ENCODE measurements at regions not wholly inside any gene's neighbourhood (a gene's known extent, or its start where the extent isn't known, plus 50 kb on each side); places are given as distances from the start of the nearest gene placed in this dataset.

GRCh38 chr1:55503663-55504305 lies 288.6 kb upstream of the USP24 start:
- intact Hi-C loops (cut with DNase I): no loop called here
- H3K4me1 ChIP-seq: peaks cover 0 to 38% (median 29%) of the 10 kb centered on the region in 4 donors
- H3K9me3 ChIP-seq: no peaks in the 10 kb centered on the region
- no peak for DNase-seq (ENCODE audit: extremely low spot score)
- no peaks in the 10 kb centered on the region for H3K27me3 ChIP-seq
- no peak for TF ChIP-seq POLR2AphosphoS5 (IDR thresholded peaks at IDR 0.05)
- no peak for TF ChIP-seq POLR2A (IDR thresholded peaks at IDR 0.05; ENCODE audit: low read depth)
- no peak for TF ChIP-seq CTCF (IDR thresholded peaks at IDR 0.05)
- no peak for TF ChIP-seq EP300 (IDR thresholded peaks at IDR 0.05)
- H3K36me3 ChIP-seq: no peaks in the 10 kb centered on the region
- WGBS: 5% methylated on average over 2 of the region's 2 CpGs
- peak overlapping the region; percentile 28 to 66 (median 48) for H3K27ac ChIP-seq (replicated peaks in 1 of 4)
- no peak overlapping the region for H3K4me3 ChIP-seq

- H3K4me3 ChIP-seq: no peak overlapping the region
- no peaks in the 10 kb centered on the region for H3K9me3 ChIP-seq
- DNase-seq (ENCODE audit: extremely low spot score): no peak
- TF ChIP-seq EP300 (IDR thresholded peaks at IDR 0.05) (no peak), POLR2A (IDR thresholded peaks at IDR 0.05; ENCODE audit: low read depth) (no peak), POLR2AphosphoS5 (IDR thresholded peaks at IDR 0.05) (no peak), CTCF (IDR thresholded peaks at IDR 0.05) (no peak)
- intact Hi-C loops (cut with DNase I): no loop called here
- WGBS: 100% methylated on average over 5 of the region's 6 CpGs
- H3K4me1 ChIP-seq: peaks cover 0 to 27% (median 22%) of the 10 kb centered on the region in 4 donors
- no peaks in the 10 kb centered on the region for H3K36me3 ChIP-seq
- H3K27me3 ChIP-seq: no peaks in the 10 kb centered on the region
- no peak overlapping the region for H3K27ac ChIP-seq (replicated peaks in 1 of 4)
Observed at GRCh38 chr1:55500601-55501000, 285.4 kb upstream of the USP24 start.

- H3K4me1 ChIP-seq: no peaks in the 10 kb centered on the region
- intact Hi-C loops (cut with DNase I): no loop called here
- no peak overlapping the region for H3K4me3 ChIP-seq
- H3K27me3 ChIP-seq: no peaks in the 10 kb centered on the region
- H3K9me3 ChIP-seq: no peaks in the 10 kb centered on the region
- H3K36me3 ChIP-seq: no peaks in the 10 kb centered on the region
- no peak for DNase-seq (ENCODE audit: extremely low spot score)
- WGBS: 79% methylated on average over 1 of the region's 1 CpG
- H3K27ac ChIP-seq (replicated peaks in 1 of 4): no peak overlapping the region
- TF ChIP-seq POLR2A (IDR thresholded peaks at IDR 0.05; ENCODE audit: low read depth) (no peak), CTCF (IDR thresholded peaks at IDR 0.05) (no peak), POLR2AphosphoS5 (IDR thresholded peaks at IDR 0.05) (no peak), EP300 (IDR thresholded peaks at IDR 0.05) (no peak)
Observed at GRCh38 chr1:55490547-55490946, 275.4 kb upstream of the USP24 start.

- intact Hi-C loops (cut with DNase I): no loop called here
- no peak for DNase-seq (ENCODE audit: extremely low spot score)
- no peak for TF ChIP-seq POLR2A (IDR thresholded peaks at IDR 0.05; ENCODE audit: low read depth)
- TF ChIP-seq EP300 (IDR thresholded peaks at IDR 0.05): no peak
- no peak for TF ChIP-seq CTCF (IDR thresholded peaks at IDR 0.05)
- TF ChIP-seq POLR2AphosphoS5 (IDR thresholded peaks at IDR 0.05): no peak
- no peaks in the 10 kb centered on the region for H3K9me3 ChIP-seq
- no peaks in the 10 kb centered on the region for H3K27me3 ChIP-seq
- H3K36me3 ChIP-seq: no peaks in the 10 kb centered on the region
- no peak overlapping the region for H3K4me3 ChIP-seq
- no peaks in the 10 kb centered on the region for H3K4me1 ChIP-seq
- H3K27ac ChIP-seq (replicated peaks in 1 of 4): no peak overlapping the region
- WGBS: 100% methylated on average over 1 of the region's 1 CpG
Observed at GRCh38 chr1:55484173-55484572, 269.0 kb upstream of the USP24 start.

- Histone ChIP-seq H3K4me1 (no peaks in the 10 kb centered on the region), H3K36me3 (no peaks in the 10 kb centered on the region), H3K9me3 (no peaks in the 10 kb centered on the region), H3K4me3 (no peak overlapping the region), H3K27ac (replicated peaks in 1 of 4) (no peak overlapping the region), H3K27me3 (no peaks in the 10 kb centered on the region)
- 84% methylated on average over 2 of the region's 2 CpGs for WGBS
- no peak for DNase-seq (ENCODE audit: extremely low spot score)
- intact Hi-C loops (cut with DNase I): no loop called here
- no peak for TF ChIP-seq CTCF (IDR thresholded peaks at IDR 0.05)
- no peak for TF ChIP-seq POLR2AphosphoS5 (IDR thresholded peaks at IDR 0.05)
- no peak for TF ChIP-seq POLR2A (IDR thresholded peaks at IDR 0.05; ENCODE audit: low read depth)
- no peak for TF ChIP-seq EP300 (IDR thresholded peaks at IDR 0.05)
Observed at GRCh38 chr1:55483523-55483922, 268.4 kb upstream of the USP24 start.
